Endothelial cell of hepatic sinusoid (primary cell): ENCODE measurements at regions not wholly inside any gene's neighbourhood (a gene's known extent, or its start where the extent isn't known, plus 50 kb on each side); places are given as distances from the start of the nearest gene placed in this dataset.

Experiments used
- in situ Hi-C: cut with HindIII; loops from 2 replicates; pipeline ENCODE4 v1.10.0; 2017; ENCODE audit warnings: low sequenced_read_pairs

GRCh38 chr4:182073278-182073677, 169.9 kb upstream of the TENM3 start:
- in situ Hi-C loops, result no loop called here

GRCh38 chr4:182074139-182074538, 169.1 kb upstream of the TENM3 start:
- in situ Hi-C loops, result no loop called here

GRCh38 chr4:182074810-182075209, 168.4 kb upstream of the TENM3 start:
- in situ Hi-C loops, result no loop called here

- in situ Hi-C loops, result no loop called here
Observed at GRCh38 chr4:182082910-182083309, 160.3 kb upstream of the TENM3 start.

GRCh38 chr4:182083671-182084410, 159.4 kb upstream of the TENM3 start:
- in situ Hi-C loops, result no loop called here

GRCh38 chr4:182085051-182085480, 158.1 kb upstream of the TENM3 start:
- in situ Hi-C loops, result no loop called here

GRCh38 chr4:182089326-182089725, 153.9 kb upstream of the TENM3 start:
- in situ Hi-C loops, result no loop called here

- in situ Hi-C loops, result no loop called here
Observed at GRCh38 chr4:182090186-182090585, 153.0 kb upstream of the TENM3 start.

- in situ Hi-C loops, result no loop called here
Observed at GRCh38 chr4:182091128-182091527, 152.1 kb upstream of the TENM3 start.

- in situ Hi-C loops, result no loop called here
Observed at GRCh38 chr4:182093431-182093831, 149.8 kb upstream of the TENM3 start.

GRCh38 chr4:182093935-182094334, 149.3 kb upstream of the TENM3 start:
- in situ Hi-C loops, result no loop called here

GRCh38 chr4:182101618-182102017, 141.6 kb upstream of the TENM3 start:
- in situ Hi-C loops, result no loop called here

GRCh38 chr4:182102576-182102975, 140.6 kb upstream of the TENM3 start:
- in situ Hi-C loops, result no loop called here

- in situ Hi-C loops, result no loop called here
Observed at GRCh38 chr4:182103614-182104319, 139.4 kb upstream of the TENM3 start.

- in situ Hi-C loops, result no loop called here
Observed at GRCh38 chr4:182105416-182105815, 137.8 kb upstream of the TENM3 start.

- in situ Hi-C loops, result no loop called here
Observed at GRCh38 chr4:182107931-182108330, 135.3 kb upstream of the TENM3 start.

- in situ Hi-C loops, result no loop called here
Observed at GRCh38 chr4:182111586-182111985, 131.6 kb upstream of the TENM3 start.

- in situ Hi-C loops, result no loop called here
Observed at GRCh38 chr4:182113779-182114178, 129.4 kb upstream of the TENM3 start.

- in situ Hi-C loops, result no loop called here
Observed at GRCh38 chr4:182124359-182124758, 118.8 kb upstream of the TENM3 start.

- in situ Hi-C loops, result no loop called here
Observed at GRCh38 chr4:182126096-182126495, 117.1 kb upstream of the TENM3 start.

- in situ Hi-C loops, result no loop called here
Observed at GRCh38 chr4:182126603-182127002, 116.6 kb upstream of the TENM3 start.

GRCh38 chr4:182133033-182133432, 110.2 kb upstream of the TENM3 start:
- in situ Hi-C loops, result no loop called here
